ENCODE measurements at regions not wholly inside any gene's neighbourhood (a gene's known extent, or its start where the extent isn't known, plus 50 kb on each side); places are given as distances from the start of the nearest gene placed in this dataset.

GRCh38 chr6:166777096-166777630 lies 150.1 kb upstream of the RPS6KA2 start:
- Mint-ChIP-seq H3K4me1 (ENCODE audit: low read depth) (peaks cover 2% of the 10 kb centered on the region), H3K9me3 (ENCODE audit: low read depth) (no peaks in the 10 kb centered on the region), H3K4me3 (no peak overlapping the region), H3K36me3 (no peaks in the 10 kb centered on the region), H3K27ac (no peak overlapping the region), H3K27me3 (peaks cover 3% of the 10 kb centered on the region)

GRCh38 chr6:166776571-166776970 lies 149.5 kb upstream of the RPS6KA2 start:
- peaks cover 2% of the 10 kb centered on the region for H3K4me1 Mint-ChIP-seq (ENCODE audit: low read depth)
- H3K9me3 Mint-ChIP-seq (ENCODE audit: low read depth) = no peaks in the 10 kb centered on the region
- no peaks in the 10 kb centered on the region for H3K36me3 Mint-ChIP-seq
- no peak overlapping the region for H3K27ac Mint-ChIP-seq
- H3K27me3 Mint-ChIP-seq = peaks cover 3% of the 10 kb centered on the region
- H3K4me3 Mint-ChIP-seq = no peak overlapping the region

GRCh38 chr6:166775923-166776220 lies 148.8 kb upstream of the RPS6KA2 start:
- Mint-ChIP-seq H3K27ac (no peak overlapping the region), H3K9me3 (ENCODE audit: low read depth) (no peaks in the 10 kb centered on the region), H3K4me1 (ENCODE audit: low read depth) (peaks cover 3% of the 10 kb centered on the region), H3K4me3 (no peak overlapping the region), H3K36me3 (no peaks in the 10 kb centered on the region), H3K27me3 (peaks cover 3% of the 10 kb centered on the region)

- Mint-ChIP-seq H3K4me3 (no peak overlapping the region), H3K4me1 (ENCODE audit: low read depth) (peaks cover 5% of the 10 kb centered on the region), H3K27ac (no peak overlapping the region), H3K9me3 (ENCODE audit: low read depth) (no peaks in the 10 kb centered on the region), H3K36me3 (no peaks in the 10 kb centered on the region), H3K27me3 (peaks cover 3% of the 10 kb centered on the region)
Observed at GRCh38 chr6:166775180-166775922, 148.3 kb upstream of the RPS6KA2 start.

GRCh38 chr6:166774770-166775169 lies 147.7 kb upstream of the RPS6KA2 start:
- H3K4me1 Mint-ChIP-seq (ENCODE audit: low read depth) = peaks cover 5% of the 10 kb centered on the region
- no peaks in the 10 kb centered on the region for H3K9me3 Mint-ChIP-seq (ENCODE audit: low read depth)
- H3K36me3 Mint-ChIP-seq = no peaks in the 10 kb centered on the region
- H3K27me3 Mint-ChIP-seq = peaks cover 3% of the 10 kb centered on the region
- H3K27ac Mint-ChIP-seq = no peak overlapping the region
- H3K4me3 Mint-ChIP-seq = no peak overlapping the region

- Mint-ChIP-seq H3K4me3 (no peak overlapping the region), H3K27ac (no peak overlapping the region), H3K36me3 (no peaks in the 10 kb centered on the region), H3K4me1 (ENCODE audit: low read depth) (peaks cover 5% of the 10 kb centered on the region), H3K9me3 (ENCODE audit: low read depth) (no peaks in the 10 kb centered on the region), H3K27me3 (peaks cover 3% of the 10 kb centered on the region)
Observed at GRCh38 chr6:166774292-166774691, 147.2 kb upstream of the RPS6KA2 start.

- peaks cover 5% of the 10 kb centered on the region for H3K4me1 Mint-ChIP-seq (ENCODE audit: low read depth)
- H3K36me3 Mint-ChIP-seq = no peaks in the 10 kb centered on the region
- no peak overlapping the region for H3K4me3 Mint-ChIP-seq
- no peak overlapping the region for H3K27ac Mint-ChIP-seq
- H3K27me3 Mint-ChIP-seq = peaks cover 3% of the 10 kb centered on the region
- H3K9me3 Mint-ChIP-seq (ENCODE audit: low read depth) = no peaks in the 10 kb centered on the region
Observed at GRCh38 chr6:166772518-166772917, 145.5 kb upstream of the RPS6KA2 start.

- H3K27ac Mint-ChIP-seq = no peak overlapping the region
- H3K9me3 Mint-ChIP-seq (ENCODE audit: low read depth) = no peaks in the 10 kb centered on the region
Observed at GRCh38 chr6:166771701-166772100, 144.7 kb upstream of the RPS6KA2 start.

GRCh38 chr6:166770216-166771116 lies 143.4 kb upstream of the RPS6KA2 start:
- Mint-ChIP-seq H3K36me3 (no peaks in the 10 kb centered on the region), H3K4me1 (ENCODE audit: low read depth) (peaks cover 4% of the 10 kb centered on the region), H3K27me3 (peaks cover 3% of the 10 kb centered on the region), H3K4me3 (no peak overlapping the region), H3K9me3 (ENCODE audit: low read depth) (no peaks in the 10 kb centered on the region), H3K27ac (no peak overlapping the region)

More at GRCh38 chr6:166771701-166772100, 144.7 kb upstream of the RPS6KA2 start:
- Mint-ChIP-seq H3K27me3 (peaks cover 3% of the 10 kb centered on the region), H3K36me3 (no peaks in the 10 kb centered on the region), H3K4me1 (ENCODE audit: low read depth) (peaks cover 5% of the 10 kb centered on the region), H3K4me3 (no peak overlapping the region)

GRCh38 chr6:166769648-166770047 lies 142.6 kb upstream of the RPS6KA2 start:
- no peak overlapping the region for H3K4me3 Mint-ChIP-seq
- no peaks in the 10 kb centered on the region for H3K36me3 Mint-ChIP-seq
- H3K27ac Mint-ChIP-seq = no peak overlapping the region
- no peaks in the 10 kb centered on the region for H3K9me3 Mint-ChIP-seq (ENCODE audit: low read depth)
- H3K27me3 Mint-ChIP-seq = peaks cover 3% of the 10 kb centered on the region
- peaks cover 3% of the 10 kb centered on the region for H3K4me1 Mint-ChIP-seq (ENCODE audit: low read depth)

- no peaks in the 10 kb centered on the region for H3K9me3 Mint-ChIP-seq (ENCODE audit: low read depth)
- H3K4me1 Mint-ChIP-seq (ENCODE audit: low read depth) = peaks cover 3% of the 10 kb centered on the region
- no peak overlapping the region for H3K4me3 Mint-ChIP-seq
- H3K27ac Mint-ChIP-seq = no peak overlapping the region
- no peaks in the 10 kb centered on the region for H3K36me3 Mint-ChIP-seq
- peaks cover 3% of the 10 kb centered on the region for H3K27me3 Mint-ChIP-seq
Observed at GRCh38 chr6:166768761-166769160, 141.7 kb upstream of the RPS6KA2 start.

- Mint-ChIP-seq H3K9me3 (ENCODE audit: low read depth) (no peaks in the 10 kb centered on the region), H3K36me3 (no peaks in the 10 kb centered on the region), H3K27ac (no peak overlapping the region), H3K27me3 (no peaks in the 10 kb centered on the region), H3K4me1 (ENCODE audit: low read depth) (peaks cover 3% of the 10 kb centered on the region), H3K4me3 (no peak overlapping the region)
Observed at GRCh38 chr6:166767230-166767629, 140.2 kb upstream of the RPS6KA2 start.

- peaks cover 5% of the 10 kb centered on the region for H3K4me1 Mint-ChIP-seq (ENCODE audit: low read depth)
- no peak overlapping the region for H3K4me3 Mint-ChIP-seq
- no peaks in the 10 kb centered on the region for H3K36me3 Mint-ChIP-seq
- no peaks in the 10 kb centered on the region for H3K9me3 Mint-ChIP-seq (ENCODE audit: low read depth)
- H3K27me3 Mint-ChIP-seq = no peaks in the 10 kb centered on the region
- no peak overlapping the region for H3K27ac Mint-ChIP-seq
Observed at GRCh38 chr6:166766769-166767168, 139.7 kb upstream of the RPS6KA2 start.

GRCh38 chr6:166765234-166765541 lies 138.1 kb upstream of the RPS6KA2 start:
- Mint-ChIP-seq H3K27me3 (no peaks in the 10 kb centered on the region), H3K4me3 (no peak overlapping the region), H3K9me3 (ENCODE audit: low read depth) (no peaks in the 10 kb centered on the region), H3K36me3 (no peaks in the 10 kb centered on the region), H3K27ac (no peak overlapping the region), H3K4me1 (ENCODE audit: low read depth) (peaks cover 8% of the 10 kb centered on the region)

- Mint-ChIP-seq H3K36me3 (no peaks in the 10 kb centered on the region), H3K4me1 (ENCODE audit: low read depth) (peaks cover 13% of the 10 kb centered on the region), H3K9me3 (ENCODE audit: low read depth) (no peaks in the 10 kb centered on the region), H3K27me3 (no peaks in the 10 kb centered on the region), H3K4me3 (no peak overlapping the region), H3K27ac (no peak overlapping the region)
Observed at GRCh38 chr6:166764473-166765233, 137.6 kb upstream of the RPS6KA2 start.
